Right atrium auricular region (tissue), 2 donors: ENCODE measurements at regions not wholly inside any gene's neighbourhood (a gene's known extent, or its start where the extent isn't known, plus 50 kb on each side); places are given as distances from the start of the nearest gene placed in this dataset.

Experiments used
- DNase-seq: peaks from one replicate; pipeline ENCODE4 v3.0.0-alpha.2; 2019; ENCODE audit warnings: low spot score
- H3K27ac ChIP-seq, 2 donors: fragments of 200-600 bp; sonication (generic); 1 replicate in 1 of 2; 2 replicates in 1 of 2; pipeline ENCODE4 v1.5.1; 2016 to 2019
- H3K27me3 ChIP-seq, 2 donors: fragments of 200-600 bp; sonication (generic); one replicate each; pipeline versions ENCODE4 v1.5.1 to v1.6.0; 2017 to 2019
- H3K36me3 ChIP-seq: fragments of 200-600 bp; sonication (generic); one replicate; pipeline ENCODE4 v1.5.1; 2016
- H3K4me1 ChIP-seq, 2 donors: fragments of 200-600 bp; sonication (generic); one replicate each; pipeline versions ENCODE4 v1.5.1 to v1.6.0; 2017 to 2019
- H3K4me3 ChIP-seq, 2 donors: fragments of 200-600 bp; sonication (generic); 1 replicate in 1 of 2; 2 replicates in 1 of 2; pipeline ENCODE4 v1.5.1; 2017 to 2019; ENCODE audit warnings: mild to moderate bottlenecking in 1 of 2, moderate library complexity in 1 of 2
- H3K9me3 ChIP-seq, 2 donors: fragments of 200-600 bp; sonication (generic); one replicate each; pipeline ENCODE4 v1.5.1; 2019
- CTCF ChIP-seq, 2 donors: fragments of 200-600 bp; sonication (generic); IDR thresholded peaks; one replicate each; pipeline ENCODE4 v1.5.1; 2019; ENCODE audit warnings: antibody characterized with exemption in 2 of 2

- no peaks in the 10 kb centered on the region for H3K36me3 ChIP-seq
These were observed 264.1 kb downstream of the CBLL2 start for GRCh38 chrX:22536746-22537304.

GRCh38 chrX:22538580-22538979 is 265.9 kb downstream of the CBLL2 start:
- no peak for TF ChIP-seq CTCF (IDR thresholded peaks at IDR 0.05)
- no peak for DNase-seq
- no peaks in the 10 kb centered on the region for H3K9me3 ChIP-seq
- H3K27me3 ChIP-seq: no peaks in the 10 kb centered on the region
- H3K4me1 ChIP-seq: no peaks in the 10 kb centered on the region
- H3K27ac ChIP-seq: no peak overlapping the region
- no peak overlapping the region for H3K4me3 ChIP-seq
- no peaks in the 10 kb centered on the region for H3K36me3 ChIP-seq

More at GRCh38 chrX:22536746-22537304, 264.1 kb downstream of the CBLL2 start:
- Histone ChIP-seq H3K4me3 (no peak overlapping the region), H3K4me1 (no peaks in the 10 kb centered on the region), H3K27me3 (no peaks in the 10 kb centered on the region), H3K9me3 (peaks cover 0 to 1% of the 10 kb centered on the region in 2 donors), H3K27ac (no peak overlapping the region)
- DNase-seq: no peak
- no peak for TF ChIP-seq CTCF (IDR thresholded peaks at IDR 0.05)

- Histone ChIP-seq H3K4me3 (no peak overlapping the region), H3K9me3 (no peaks in the 10 kb centered on the region), H3K27ac (no peak overlapping the region), H3K27me3 (no peaks in the 10 kb centered on the region), H3K36me3 (no peaks in the 10 kb centered on the region), H3K4me1 (no peaks in the 10 kb centered on the region)
- TF ChIP-seq CTCF (IDR thresholded peaks at IDR 0.05): no peak
- no peak for DNase-seq
These were observed 269.2 kb downstream of the CBLL2 start for GRCh38 chrX:22541926-22542325.

- Histone ChIP-seq H3K9me3 (no peaks in the 10 kb centered on the region), H3K36me3 (no peaks in the 10 kb centered on the region), H3K4me3 (no peak overlapping the region), H3K4me1 (no peaks in the 10 kb centered on the region), H3K27ac (no peak overlapping the region), H3K27me3 (no peaks in the 10 kb centered on the region)
- DNase-seq: no peak
- no peak for TF ChIP-seq CTCF (IDR thresholded peaks at IDR 0.05)
These were observed 269.9 kb downstream of the CBLL2 start for GRCh38 chrX:22542641-22543040.

- TF ChIP-seq CTCF (IDR thresholded peaks at IDR 0.05): no peak
- Histone ChIP-seq H3K9me3 (no peaks in the 10 kb centered on the region), H3K4me3 (no peak overlapping the region), H3K27ac (no peak overlapping the region), H3K36me3 (no peaks in the 10 kb centered on the region), H3K27me3 (no peaks in the 10 kb centered on the region), H3K4me1 (no peaks in the 10 kb centered on the region)
- DNase-seq: no peak
These were observed 286.8 kb downstream of the CBLL2 start for GRCh38 chrX:22559506-22559905.

- no peak for DNase-seq
- Histone ChIP-seq H3K4me1 (no peaks in the 10 kb centered on the region), H3K9me3 (no peaks in the 10 kb centered on the region), H3K36me3 (no peaks in the 10 kb centered on the region), H3K4me3 (no peak overlapping the region), H3K27me3 (no peaks in the 10 kb centered on the region), H3K27ac (no peak overlapping the region)
- TF ChIP-seq CTCF (IDR thresholded peaks at IDR 0.05): no peak
These were observed 302.6 kb downstream of the CBLL2 start for GRCh38 chrX:22575161-22575845.
